Panc1 (cell line): ENCODE measurements at regions not wholly inside any gene's neighbourhood (a gene's known extent, or its start where the extent isn't known, plus 50 kb on each side); places are given as distances from the start of the nearest gene placed in this dataset.

Source experiments
- ATAC-seq: fragments of 200-7000 bp; cut with Tn5 transposase; 2 replicates; pipeline ENCODE4 v1.9.1; 2020; ENCODE audit warnings: mild to moderate bottlenecking, moderate library complexity
- BruUV-seq: library from RNA; stranded (reverse); fragments of 400-500 nt; replicated peaks from 2 replicates; lab custom pipeline; 2021; lab: Mats Ljungman, UMichigan
- CTCF ChIA-PET: fragments of 300-600 bp; sonication (Branson Sonifier 250); formaldehyde crosslinking; loops from one replicate; lab custom pipeline; 2022; ENCODE audit warnings: antibody characterized with exemption; lab: Charles Lee
- POLR2A ChIA-PET: fragments of 300-600 bp; sonication (Branson Sonifier 250); formaldehyde crosslinking; loops from one replicate; lab custom pipeline; 2022; ENCODE audit warnings: antibody characterized with exemption; lab: Charles Lee
- DNase-seq: peaks from one replicate; pipeline ENCODE4 v3.0.0-alpha.2; 2010; ENCODE audit warnings: low read depth, low spot score
- H3K27ac ChIP-seq: 2 replicates; pipeline ENCODE4 v1.5.1; 2011; ENCODE audit warnings: mild to moderate bottlenecking, low read length, inconsistent platforms
- H3K27me3 ChIP-seq: fragments of 200-500 bp; sonication (Bioruptor generic); 2 replicates; pipeline ENCODE4 v1.6.0; 2014; ENCODE audit warnings: low read length, inconsistent platforms; ENCODE audit not compliant: control insufficient read depth, insufficient read depth
- H3K36me3 ChIP-seq: fragments of 200-500 bp; sonication (Bioruptor generic); 2 replicates; pipeline ENCODE4 v1.5.1; 2014; ENCODE audit warnings: inconsistent platforms, mild to moderate bottlenecking, low read length, moderate library complexity; ENCODE audit not compliant: control insufficient read depth, insufficient read depth
- H3K4me1 ChIP-seq: 2 replicates; pipeline ENCODE4 v1.5.1; 2011; ENCODE audit warnings: inconsistent platforms, mild to moderate bottlenecking, low read length, moderate library complexity; ENCODE audit not compliant: control insufficient read depth, insufficient read depth
- H3K4me3 ChIP-seq, 2 experiments: 2 replicates each; pipeline ENCODE4 v1.5.1; 2011 to 2012; ENCODE audit warnings: low read depth in 2 of 2, low read length in 2 of 2, mild to moderate bottlenecking in 2 of 2, inconsistent platforms in 1 of 2, moderate library complexity in 1 of 2
- H3K9me3 ChIP-seq: fragments of 200-500 bp; sonication (Bioruptor generic); 2 replicates; pipeline ENCODE4 v1.5.1; 2014; ENCODE audit warnings: low read depth, mild to moderate bottlenecking, inconsistent platforms, low read length, moderate library complexity; ENCODE audit not compliant: control insufficient read depth, insufficient read depth
- POLR2AphosphoS5 ChIP-seq: IDR thresholded peaks from 2 replicates; pipeline ENCODE4 v1.6.1; 2012; ENCODE audit warnings: mild to moderate bottlenecking, low read depth, low read length, moderate library complexity
- SIN3A ChIP-seq: IDR thresholded peaks from 2 replicates; pipeline ENCODE4 v1.6.1; 2012; ENCODE audit warnings: low read depth, mild to moderate bottlenecking, low read length, moderate library complexity, borderline replicate concordance; ENCODE audit not compliant: insufficient read depth
- TCF7L2 ChIP-seq: IDR thresholded peaks from 2 replicates; pipeline ENCODE4 v1.6.1; 2011; ENCODE audit warnings: mild to moderate bottlenecking, low read depth, low read length, inconsistent platforms
- in situ Hi-C: cut with HindIII; loops from 2 replicates; pipeline ENCODE4 v1.10.0; 2016; ENCODE audit warnings: low sequenced_read_pairs, low pct_unique_long_range_greater_than_20kb
- intact Hi-C: fragments of 100-400 bp; cut with micrococcal nuclease; formaldehyde crosslinking; loops from one replicate; pipeline ENCODE4 v1.10.0; 2022; ENCODE audit not compliant: unreplicated experiment
- TF ChIP-seq, protein P1 (sequence below), 2 experiments: IDR thresholded peaks; 2 replicates each; pipeline ENCODE4 v1.6.1; 2011 to 2012; ENCODE audit warnings: low read depth in 2 of 2, control low read depth in 1 of 2, low read length in 1 of 2, mild to moderate bottlenecking in 1 of 2, moderate library complexity in 1 of 2; ENCODE audit not compliant: insufficient read depth in 1 of 2
- TF ChIP-seq, protein P2 (sequence below): fragments of 450-650 bp; IDR thresholded peaks from 2 replicates; pipeline ENCODE4 v1.5.1; 2017; ENCODE audit warnings: mild to moderate bottlenecking

DNA sequence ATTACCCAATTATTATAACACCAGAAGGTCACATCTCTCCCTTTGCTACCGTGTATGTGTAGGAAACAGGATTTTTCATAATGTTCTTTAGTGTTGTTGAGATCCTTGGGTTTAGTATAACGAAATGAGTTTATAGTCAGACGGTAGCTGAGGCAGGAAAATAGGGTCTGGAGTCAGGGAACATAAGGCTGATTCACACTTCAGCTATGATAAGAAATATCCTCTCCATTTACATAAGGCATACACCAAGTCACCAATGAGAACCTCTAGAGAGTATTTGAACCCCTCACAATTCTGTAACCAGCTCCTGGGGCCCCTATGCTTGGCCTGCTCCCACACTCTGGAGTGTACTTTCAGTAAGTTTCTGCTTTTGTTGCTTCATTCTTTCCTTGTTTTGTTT, 58.9 kb upstream of the ANKH start:
- no peak overlapping the region for H3K27ac ChIP-seq
- intact Hi-C loops (no loop called here), in situ Hi-C loops (no loop called here)
- TF ChIP-seq TCF7L2 (no peak), POLR2AphosphoS5 (no peak), SIN3A (no peak)
- TF ChIP-seq, protein P1, sequence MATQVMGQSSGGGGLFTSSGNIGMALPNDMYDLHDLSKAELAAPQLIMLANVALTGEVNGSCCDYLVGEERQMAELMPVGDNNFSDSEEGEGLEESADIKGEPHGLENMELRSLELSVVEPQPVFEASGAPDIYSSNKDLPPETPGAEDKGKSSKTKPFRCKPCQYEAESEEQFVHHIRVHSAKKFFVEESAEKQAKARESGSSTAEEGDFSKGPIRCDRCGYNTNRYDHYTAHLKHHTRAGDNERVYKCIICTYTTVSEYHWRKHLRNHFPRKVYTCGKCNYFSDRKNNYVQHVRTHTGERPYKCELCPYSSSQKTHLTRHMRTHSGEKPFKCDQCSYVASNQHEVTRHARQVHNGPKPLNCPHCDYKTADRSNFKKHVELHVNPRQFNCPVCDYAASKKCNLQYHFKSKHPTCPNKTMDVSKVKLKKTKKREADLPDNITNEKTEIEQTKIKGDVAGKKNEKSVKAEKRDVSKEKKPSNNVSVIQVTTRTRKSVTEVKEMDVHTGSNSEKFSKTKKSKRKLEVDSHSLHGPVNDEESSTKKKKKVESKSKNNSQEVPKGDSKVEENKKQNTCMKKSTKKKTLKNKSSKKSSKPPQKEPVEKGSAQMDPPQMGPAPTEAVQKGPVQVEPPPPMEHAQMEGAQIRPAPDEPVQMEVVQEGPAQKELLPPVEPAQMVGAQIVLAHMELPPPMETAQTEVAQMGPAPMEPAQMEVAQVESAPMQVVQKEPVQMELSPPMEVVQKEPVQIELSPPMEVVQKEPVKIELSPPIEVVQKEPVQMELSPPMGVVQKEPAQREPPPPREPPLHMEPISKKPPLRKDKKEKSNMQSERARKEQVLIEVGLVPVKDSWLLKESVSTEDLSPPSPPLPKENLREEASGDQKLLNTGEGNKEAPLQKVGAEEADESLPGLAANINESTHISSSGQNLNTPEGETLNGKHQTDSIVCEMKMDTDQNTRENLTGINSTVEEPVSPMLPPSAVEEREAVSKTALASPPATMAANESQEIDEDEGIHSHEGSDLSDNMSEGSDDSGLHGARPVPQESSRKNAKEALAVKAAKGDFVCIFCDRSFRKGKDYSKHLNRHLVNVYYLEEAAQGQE (IDR thresholded peaks at IDR 0.05; ENCODE audit: insufficient read depth in 1 of 2, low read depth in 2 of 2, low read length in 1 of 2) = no peak
- TF ChIP-seq, protein P2, sequence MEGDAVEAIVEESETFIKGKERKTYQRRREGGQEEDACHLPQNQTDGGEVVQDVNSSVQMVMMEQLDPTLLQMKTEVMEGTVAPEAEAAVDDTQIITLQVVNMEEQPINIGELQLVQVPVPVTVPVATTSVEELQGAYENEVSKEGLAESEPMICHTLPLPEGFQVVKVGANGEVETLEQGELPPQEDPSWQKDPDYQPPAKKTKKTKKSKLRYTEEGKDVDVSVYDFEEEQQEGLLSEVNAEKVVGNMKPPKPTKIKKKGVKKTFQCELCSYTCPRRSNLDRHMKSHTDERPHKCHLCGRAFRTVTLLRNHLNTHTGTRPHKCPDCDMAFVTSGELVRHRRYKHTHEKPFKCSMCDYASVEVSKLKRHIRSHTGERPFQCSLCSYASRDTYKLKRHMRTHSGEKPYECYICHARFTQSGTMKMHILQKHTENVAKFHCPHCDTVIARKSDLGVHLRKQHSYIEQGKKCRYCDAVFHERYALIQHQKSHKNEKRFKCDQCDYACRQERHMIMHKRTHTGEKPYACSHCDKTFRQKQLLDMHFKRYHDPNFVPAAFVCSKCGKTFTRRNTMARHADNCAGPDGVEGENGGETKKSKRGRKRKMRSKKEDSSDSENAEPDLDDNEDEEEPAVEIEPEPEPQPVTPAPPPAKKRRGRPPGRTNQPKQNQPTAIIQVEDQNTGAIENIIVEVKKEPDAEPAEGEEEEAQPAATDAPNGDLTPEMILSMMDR = no peak
- ATAC-seq (no peak), DNase-seq (no peak)
- ChIA-PET CTCF (interaction anchor here (0.6 kb wide), 1 partner anchor 27 kb away, joined by 4 read pairs; no protein-coding TSS in a partner anchor), POLR2A (no interaction called here)
- H3K27me3 ChIP-seq = no peaks in the 10 kb centered on the region
- no peaks in the 10 kb centered on the region for H3K36me3 ChIP-seq
- H3K4me3 ChIP-seq = no peak overlapping the region
- no TSS peak for BruUV-seq
- no peaks in the 10 kb centered on the region for H3K9me3 ChIP-seq
- H3K4me1 ChIP-seq = no peaks in the 10 kb centered on the region

DNA sequence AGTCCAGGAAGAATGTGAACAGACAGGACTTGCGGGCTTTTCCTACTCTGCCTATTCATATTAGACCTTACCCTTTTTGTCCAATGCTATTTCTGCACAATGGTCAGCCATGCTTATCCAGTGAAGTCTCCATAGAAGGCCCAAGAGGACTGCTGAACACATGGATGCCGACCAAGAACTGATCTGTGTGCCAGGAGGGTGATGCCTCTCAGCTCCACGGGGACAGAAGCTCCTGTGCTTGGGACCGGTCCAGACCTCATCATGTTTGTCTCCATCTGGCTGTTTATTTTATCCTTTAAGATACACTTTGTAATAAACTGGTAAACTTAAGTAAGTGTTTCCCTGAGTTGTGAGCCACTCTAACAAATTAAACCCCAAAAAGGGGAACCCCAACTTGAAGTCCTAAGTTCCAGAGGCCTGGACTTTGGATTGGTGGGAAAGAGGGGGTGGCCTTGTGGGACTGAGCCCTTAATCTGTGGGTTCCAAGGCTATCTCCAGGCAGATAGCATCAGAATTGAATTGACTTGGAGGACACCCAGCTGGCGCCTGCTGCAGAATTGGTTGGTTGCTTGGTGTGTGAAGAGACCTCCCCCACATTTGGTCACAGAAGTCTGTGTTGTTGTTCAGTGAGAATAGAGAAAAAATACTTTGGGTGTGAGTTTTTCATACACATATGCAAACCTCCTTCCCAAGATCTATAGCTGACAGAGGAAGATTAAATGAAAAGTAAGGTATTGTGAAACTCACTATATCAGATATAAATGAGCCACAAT, 57.9 kb upstream of the ANKH start:
- CTCF ChIA-PET = no interaction called here
- in situ Hi-C loops = no loop called here
- intact Hi-C loops = no loop called here

More for the DNA sequence above, 57.9 kb upstream of the ANKH start:
- Histone ChIP-seq H3K36me3 (no peaks in the 10 kb centered on the region), H3K27me3 (no peaks in the 10 kb centered on the region), H3K4me3 (no peak overlapping the region), H3K27ac (no peak overlapping the region), H3K4me1 (no peaks in the 10 kb centered on the region), H3K9me3 (no peaks in the 10 kb centered on the region)
- ATAC-seq (no peak), DNase-seq (no peak)
- no TSS peak for BruUV-seq
- POLR2A ChIA-PET = no interaction called here
- TF ChIP-seq TCF7L2 (no peak), SIN3A (no peak), POLR2AphosphoS5 (no peak)
- TF ChIP-seq, protein P1 (IDR thresholded peaks at IDR 0.05; ENCODE audit: insufficient read depth in 1 of 2, low read depth in 2 of 2, low read length in 1 of 2) = no peak
- TF ChIP-seq, protein P2 = no peak
